Neural progenitor cell (in vitro differentiated cells): ENCODE measurements at regions not wholly inside any gene's neighbourhood (a gene's known extent, or its start where the extent isn't known, plus 50 kb on each side); places are given as distances from the start of the nearest gene placed in this dataset.
"Not testable (repeated sequence)": the region's sequence is repeated elsewhere in the genome, so short reads cannot be mapped to it uniquely, and the experiment has no call there.

Experiments used
- DNase-seq: peaks from one replicate; pipeline ENCODE4 v3.0.0-alpha.2; 2016; ENCODE audit warnings: low spot score
- H2AFZ ChIP-seq: fragments of 200-600 bp; sonication (generic); replicated peaks from 2 replicates; pipeline ENCODE4 v1.6.1; 2016; ENCODE audit warnings: antibody characterized with exemption
- H3F3A ChIP-seq: fragments of 200-600 bp; sonication (generic); 2 replicates; pipeline ENCODE4 v1.6.1; 2016; ENCODE audit warnings: antibody characterized with exemption, low read depth
- H3K27ac ChIP-seq: fragments of 200-600 bp; sonication (generic); 2 replicates; pipeline ENCODE4 v1.5.1; 2016; ENCODE audit warnings: mild to moderate bottlenecking
- H3K27me3 ChIP-seq: fragments of 200-600 bp; sonication (generic); 2 replicates; pipeline ENCODE4 v1.6.1; 2016; ENCODE audit warnings: mild to moderate bottlenecking, moderate library complexity
- H3K36me3 ChIP-seq: fragments of 200-600 bp; sonication (generic); 2 replicates; pipeline ENCODE4 v1.5.1; 2016
- H3K4me1 ChIP-seq: fragments of 200-600 bp; sonication (generic); 2 replicates; pipeline ENCODE4 v1.6.1; 2016; ENCODE audit warnings: mixed run types
- H3K4me2 ChIP-seq: fragments of 200-600 bp; sonication (generic); 2 replicates; pipeline ENCODE4 v1.6.1; 2016
- H3K4me3 ChIP-seq: fragments of 200-600 bp; sonication (generic); 2 replicates; pipeline ENCODE4 v1.5.1; 2016
- H3K79me2 ChIP-seq: fragments of 200-600 bp; sonication (generic); 2 replicates; pipeline ENCODE4 v1.6.1; 2016; ENCODE audit warnings: low read depth
- H3K9ac ChIP-seq: fragments of 200-600 bp; sonication (generic); 2 replicates; pipeline ENCODE4 v1.6.1; 2016
- H3K9me3 ChIP-seq: fragments of 200-600 bp; sonication (generic); 2 replicates; pipeline ENCODE4 v1.5.1; 2016; ENCODE audit warnings: low read depth
- H4K20me1 ChIP-seq: fragments of 200-600 bp; sonication (generic); 2 replicates; pipeline ENCODE4 v1.6.1; 2016; ENCODE audit warnings: low read depth
- H3K27ac Mint-ChIP-seq: 3 replicates; pipeline ENCODE4 v1.8.0; 2021; ENCODE audit warnings: mixed read lengths
- H3K27me3 Mint-ChIP-seq: 2 replicates; pipeline ENCODE4 v1.8.0; 2022; ENCODE audit warnings: low read depth, mild to moderate bottlenecking, inconsistent platforms, moderate library complexity, mixed read lengths; ENCODE audit not compliant: insufficient read depth
- H3K36me3 Mint-ChIP-seq: 3 replicates; pipeline ENCODE4 v1.8.0; 2021; ENCODE audit warnings: mixed read lengths
- H3K4me1 Mint-ChIP-seq: 3 replicates; pipeline ENCODE4 v1.8.0; 2021; ENCODE audit warnings: mixed read lengths
- H3K4me3 Mint-ChIP-seq: 3 replicates; pipeline ENCODE4 v1.8.0; 2021; ENCODE audit warnings: mild to moderate bottlenecking, moderate library complexity, mixed read lengths
- H3K9me3 Mint-ChIP-seq: 3 replicates; pipeline ENCODE4 v1.8.0; 2020; ENCODE audit warnings: mixed read lengths

DNA sequence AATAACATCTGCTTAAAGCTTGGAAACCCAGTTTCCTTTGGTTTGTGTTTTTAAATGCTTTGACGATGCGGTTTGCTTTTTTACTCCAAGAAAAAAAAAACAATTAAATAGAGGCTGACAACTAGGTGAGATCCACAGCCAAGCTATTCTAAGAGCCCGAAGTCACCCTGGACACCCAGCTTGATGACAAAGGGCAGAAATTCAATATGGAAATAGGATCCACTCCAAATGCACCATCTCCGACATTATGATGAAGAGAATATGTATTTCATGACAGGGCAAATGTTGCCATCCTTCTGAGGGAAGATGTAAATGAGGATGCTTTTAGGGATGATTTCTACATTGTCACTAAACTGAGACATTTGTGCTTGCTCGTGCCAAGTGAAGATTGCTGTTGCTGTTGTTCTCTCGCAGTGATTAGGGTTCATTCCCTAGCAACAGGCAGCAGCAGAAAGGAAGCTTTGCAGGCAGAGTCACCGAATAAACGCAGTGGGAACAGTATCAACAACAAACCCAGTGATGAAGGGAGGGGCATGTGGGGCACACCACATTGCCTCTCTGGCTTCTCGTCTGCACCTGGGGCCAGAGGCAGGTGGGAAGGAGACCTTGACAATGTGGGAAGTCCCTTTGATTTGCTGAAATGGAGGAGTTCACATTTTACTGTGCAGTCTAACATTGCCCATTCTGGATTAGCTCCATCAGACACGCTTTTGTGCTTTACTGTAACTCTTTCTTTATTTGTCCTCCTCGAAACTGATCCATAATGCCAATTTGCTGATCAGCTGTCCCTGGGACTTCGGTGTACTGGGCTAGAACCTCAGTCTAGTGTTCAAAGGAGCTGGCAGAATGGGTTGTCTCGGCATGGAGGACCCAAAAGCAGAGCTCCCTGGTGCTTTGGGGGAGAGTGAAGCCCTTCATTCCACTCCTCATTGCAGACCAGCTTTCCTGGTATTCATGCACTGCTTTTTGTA is 240.2 kb upstream of the PLGLB2 start:
- H3K27me3 ChIP-seq, H3K4me1 Mint-ChIP-seq, DNase-seq, H3K79me2 ChIP-seq, H3K9me3 ChIP-seq, H3K27ac Mint-ChIP-seq, H3K36me3 ChIP-seq, H3K4me1 ChIP-seq, H4K20me1 ChIP-seq, H3F3A ChIP-seq, H3K4me3 Mint-ChIP-seq, H2AFZ ChIP-seq, H3K27ac ChIP-seq, H3K36me3 Mint-ChIP-seq, H3K9ac ChIP-seq, H3K27me3 Mint-ChIP-seq, H3K4me2 ChIP-seq, H3K4me3 ChIP-seq, H3K9me3 Mint-ChIP-seq: not testable (repeated sequence)

DNA sequence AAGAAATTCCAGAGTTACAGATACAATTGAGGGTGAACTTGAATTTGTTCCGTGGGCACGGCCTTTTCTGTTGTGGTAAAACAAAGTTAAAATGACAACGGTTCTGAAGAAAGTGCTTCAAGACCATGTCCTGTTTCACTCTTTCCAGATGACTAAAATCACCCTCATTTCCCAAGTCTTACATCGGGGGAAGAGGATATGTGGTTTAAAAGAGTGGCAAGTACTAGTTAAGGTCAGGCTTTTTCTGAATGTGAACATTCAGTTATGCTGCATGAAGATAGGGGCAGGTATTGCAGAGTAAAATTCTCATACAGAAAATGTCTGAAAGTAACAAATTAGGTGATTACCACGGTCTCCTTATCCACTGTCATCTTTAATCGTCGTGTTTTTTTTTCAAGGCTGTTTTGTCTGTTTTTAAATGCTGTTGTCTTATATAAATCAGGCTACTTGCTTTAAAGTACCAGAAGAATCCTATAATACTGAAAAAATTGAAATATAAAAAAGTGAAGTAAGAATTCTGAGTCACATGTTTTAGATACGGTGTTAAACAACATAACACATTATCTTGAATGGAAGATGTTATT is 236.6 kb upstream of the PLGLB2 start:
- H3K79me2 ChIP-seq, DNase-seq, H2AFZ ChIP-seq, H3K4me1 ChIP-seq, H3K36me3 Mint-ChIP-seq, H3K9ac ChIP-seq, H3K36me3 ChIP-seq, H3K4me2 ChIP-seq, H3K27ac Mint-ChIP-seq, H3K27ac ChIP-seq, H3K9me3 Mint-ChIP-seq, H3K9me3 ChIP-seq, H3F3A ChIP-seq, H4K20me1 ChIP-seq, H3K4me3 Mint-ChIP-seq, H3K27me3 ChIP-seq, H3K27me3 Mint-ChIP-seq, H3K4me3 ChIP-seq, H3K4me1 Mint-ChIP-seq: not testable (repeated sequence)

DNA sequence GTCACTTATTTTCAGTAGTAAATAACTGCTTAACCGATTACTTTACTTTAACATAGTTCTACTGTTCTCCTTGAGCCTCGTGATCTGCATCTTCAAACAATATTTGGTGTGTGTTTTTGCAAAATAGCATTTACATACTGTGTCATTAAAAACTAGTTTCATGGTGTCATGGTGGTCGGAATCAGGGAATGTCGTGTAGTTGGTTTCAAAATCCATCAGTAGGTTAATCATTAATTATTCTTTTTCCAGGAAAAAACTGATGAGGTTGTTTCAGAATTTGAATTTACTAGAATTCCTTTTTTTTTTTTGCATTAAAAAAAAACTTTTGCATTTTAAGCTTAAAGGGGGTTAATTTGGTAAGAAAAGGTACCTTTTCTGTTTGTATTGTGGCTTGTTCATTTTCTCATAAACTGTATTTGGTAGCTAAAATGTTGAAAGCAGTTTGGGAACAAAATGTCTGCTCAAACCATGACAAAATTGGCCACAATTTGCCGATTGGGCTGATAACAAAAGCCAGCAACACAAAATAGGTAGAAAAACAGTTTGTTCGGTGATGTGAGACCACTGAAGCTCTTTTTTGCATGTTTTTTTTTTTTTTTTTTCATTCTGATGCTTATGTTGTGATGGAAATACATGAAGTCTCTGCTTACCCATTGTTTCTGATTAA is 234.9 kb upstream of the PLGLB2 start:
- H3K9me3 Mint-ChIP-seq, H3K9me3 ChIP-seq, H2AFZ ChIP-seq, H3K36me3 Mint-ChIP-seq, H4K20me1 ChIP-seq, H3K4me3 ChIP-seq, H3K36me3 ChIP-seq, H3K79me2 ChIP-seq, H3K4me2 ChIP-seq, H3K27me3 Mint-ChIP-seq, H3F3A ChIP-seq, H3K4me3 Mint-ChIP-seq, H3K4me1 ChIP-seq, DNase-seq, H3K27ac ChIP-seq, H3K4me1 Mint-ChIP-seq, H3K27ac Mint-ChIP-seq, H3K27me3 ChIP-seq, H3K9ac ChIP-seq: not testable (repeated sequence)

DNA sequence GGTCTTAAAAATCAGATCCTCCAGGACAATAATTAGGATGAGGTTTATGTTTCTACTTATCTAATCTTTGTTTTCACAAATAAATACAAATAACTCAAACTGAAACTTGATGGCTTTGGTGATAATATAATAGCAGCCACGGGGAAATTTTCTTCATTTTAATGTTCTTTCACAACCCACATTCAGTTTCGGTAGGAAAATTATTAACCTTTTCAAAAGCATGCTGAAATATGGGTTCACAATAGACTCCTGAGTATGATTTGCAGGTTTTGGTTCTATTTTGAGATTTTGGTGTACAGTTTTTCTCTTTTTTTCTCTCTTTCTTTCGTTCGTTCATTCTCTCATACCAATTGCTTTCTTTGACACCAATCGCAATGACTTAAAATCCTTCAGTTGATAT is 233.9 kb upstream of the PLGLB2 start:
- H3K4me2 ChIP-seq, H3K4me3 ChIP-seq, H3K9ac ChIP-seq, H3K4me3 Mint-ChIP-seq, DNase-seq, H3K27me3 Mint-ChIP-seq, H3K27ac ChIP-seq, H3K9me3 Mint-ChIP-seq, H4K20me1 ChIP-seq, H3K4me1 Mint-ChIP-seq, H3K27ac Mint-ChIP-seq, H3K79me2 ChIP-seq, H3F3A ChIP-seq, H2AFZ ChIP-seq, H3K27me3 ChIP-seq, H3K9me3 ChIP-seq, H3K36me3 Mint-ChIP-seq, H3K36me3 ChIP-seq, H3K4me1 ChIP-seq: not testable (repeated sequence)

DNA sequence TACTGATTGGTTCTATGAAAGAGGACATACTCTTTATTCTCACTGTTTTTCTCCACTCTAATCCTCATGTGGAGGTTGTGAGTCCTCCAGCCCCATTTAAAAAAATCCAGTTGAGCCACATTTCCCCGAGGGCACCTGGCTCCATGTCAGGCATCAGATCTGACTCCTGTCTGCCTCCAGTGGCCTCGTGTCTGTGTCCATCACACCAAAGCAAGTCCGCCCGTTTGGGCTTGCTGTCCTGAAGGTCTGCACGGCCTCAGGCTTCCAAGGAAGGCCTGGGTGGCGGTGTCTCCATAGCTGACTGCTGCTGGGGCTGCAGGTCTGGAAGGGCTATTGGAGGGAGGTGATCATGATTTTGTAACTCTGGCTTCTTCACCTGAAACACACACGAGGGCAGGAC is 233.4 kb upstream of the PLGLB2 start:
- H3K4me3 ChIP-seq, DNase-seq, H3K27ac ChIP-seq, H3K4me3 Mint-ChIP-seq, H3K9me3 Mint-ChIP-seq, H4K20me1 ChIP-seq, H3K27ac Mint-ChIP-seq, H3K4me1 ChIP-seq, H3K27me3 Mint-ChIP-seq, H3K36me3 Mint-ChIP-seq, H3K4me2 ChIP-seq, H2AFZ ChIP-seq, H3F3A ChIP-seq, H3K27me3 ChIP-seq, H3K79me2 ChIP-seq, H3K9ac ChIP-seq, H3K36me3 ChIP-seq, H3K4me1 Mint-ChIP-seq, H3K9me3 ChIP-seq: not testable (repeated sequence)

DNA sequence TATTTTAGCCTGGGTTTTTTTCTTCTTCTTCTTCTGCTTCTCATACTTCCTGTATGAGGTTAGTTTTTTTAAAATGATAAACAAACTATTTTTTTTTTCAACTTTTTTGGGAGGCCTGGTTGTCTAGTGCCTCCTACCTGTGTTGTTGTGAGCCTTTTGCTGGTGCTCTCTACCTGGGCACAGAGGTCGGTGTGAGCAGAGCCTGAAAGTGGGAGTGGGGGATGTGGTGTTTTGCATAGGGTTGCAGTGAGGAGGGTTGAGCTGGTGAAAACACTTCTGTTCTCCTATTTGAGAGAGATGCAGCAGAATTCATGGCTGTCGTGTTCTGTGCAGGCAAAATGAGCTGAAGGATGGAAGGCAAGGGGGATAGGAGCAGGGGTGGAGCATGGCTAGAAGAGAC is 232.7 kb upstream of the PLGLB2 start:
- H3K9me3 ChIP-seq, H3K27me3 ChIP-seq: not testable (repeated sequence)

DNA sequence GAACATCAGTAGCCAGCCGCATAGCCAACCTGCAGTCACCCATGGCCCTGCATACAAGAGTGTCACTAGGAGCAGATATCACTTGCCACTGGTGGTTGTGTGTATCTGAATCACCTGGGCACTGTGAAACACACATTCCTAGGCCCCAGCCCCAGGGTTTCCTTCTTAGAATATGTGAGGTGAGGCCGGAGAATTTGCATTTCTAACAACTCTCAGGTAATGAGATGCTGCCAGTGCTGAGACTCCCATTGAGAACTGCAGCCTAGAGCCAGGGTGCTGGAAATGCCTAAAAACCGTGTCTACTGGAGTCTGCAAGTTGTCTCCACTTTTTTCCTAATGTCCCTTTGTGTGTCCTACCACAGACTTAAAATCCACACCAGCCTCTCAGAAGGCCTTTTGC is 232.0 kb upstream of the PLGLB2 start:
- H3K27ac Mint-ChIP-seq, H3K4me1 Mint-ChIP-seq, H3K9me3 Mint-ChIP-seq: not testable (repeated sequence)

More for the DNA sequence above, 232.7 kb upstream of the PLGLB2 start:
- not testable (repeated sequence) for H3F3A ChIP-seq, H3K9ac ChIP-seq, H3K27ac ChIP-seq, H2AFZ ChIP-seq, H3K4me3 Mint-ChIP-seq, H3K4me1 ChIP-seq, H3K36me3 Mint-ChIP-seq, H3K27me3 Mint-ChIP-seq, H3K4me3 ChIP-seq, H4K20me1 ChIP-seq, H3K79me2 ChIP-seq, H3K4me1 Mint-ChIP-seq, H3K4me2 ChIP-seq, DNase-seq, H3K9me3 Mint-ChIP-seq, H3K36me3 ChIP-seq
- H3K27ac Mint-ChIP-seq: peak overlapping the region; percentile 26

More for the DNA sequence above, 232.0 kb upstream of the PLGLB2 start:
- H3K27me3 Mint-ChIP-seq, H3K79me2 ChIP-seq, H3K36me3 ChIP-seq, H3K4me3 Mint-ChIP-seq, H3K4me1 ChIP-seq, H3K9me3 ChIP-seq, H3K27me3 ChIP-seq, DNase-seq, H3K4me3 ChIP-seq, H3K4me2 ChIP-seq, H3K27ac ChIP-seq, H3F3A ChIP-seq, H3K36me3 Mint-ChIP-seq, H2AFZ ChIP-seq, H3K9ac ChIP-seq, H4K20me1 ChIP-seq: not testable (repeated sequence)
